CD4-positive, alpha-beta T cell (primary cell): ENCODE measurements at regions not wholly inside any gene's neighbourhood (a gene's known extent, or its start where the extent isn't known, plus 50 kb on each side); places are given as distances from the start of the nearest gene placed in this dataset.

Source experiments
- ATAC-seq: fragments of 200-7000 bp; cut with Tn5 transposase; one replicate; pipeline ENCODE4 v1.10.0; 2022; ENCODE audit warnings: mild to moderate bottlenecking; ENCODE audit not compliant: poor library complexity
- CTCF ChIA-PET: fragments of 350-600 bp; sonication (Branson Sonifier 250); formaldehyde crosslinking; loops from one replicate; lab custom pipeline; 2021; ENCODE audit warnings: antibody characterized with exemption, inconsistent platforms; lab: Charles Lee
- POLR2A ChIA-PET: fragments of 350-600 bp; sonication (Branson Sonifier 250); formaldehyde crosslinking; loops from one replicate; lab custom pipeline; 2021; ENCODE audit warnings: antibody characterized with exemption, inconsistent platforms; lab: Charles Lee
- DNase-seq, 14 experiments: peaks; one replicate each; pipeline ENCODE4 v3.0.0-alpha.2; 2013 to 2020; ENCODE audit warnings: mixed read lengths in 2 of 14
- H3K27ac ChIP-seq, 2 donors: one replicate each; pipeline versions ENCODE4 v1.5.1 to v1.7.0; 2013; ENCODE audit warnings: low read length in 2 of 2, low read depth in 1 of 2, mild to moderate bottlenecking in 1 of 2
- H3K27me3 ChIP-seq, 2 experiments: 1 replicate in 1 of 2; 2 replicates in 1 of 2; pipeline versions ENCODE4 v1.6.1 to v1.7.0; 2013; ENCODE audit warnings: low read length in 2 of 2, control low read depth in 1 of 2, mild to moderate bottlenecking in 1 of 2, moderate library complexity in 1 of 2; ENCODE audit not compliant: insufficient read depth in 2 of 2, control insufficient read depth in 1 of 2
- H3K36me3 ChIP-seq: one replicate; pipeline ENCODE4 v1.6.1; 2013; ENCODE audit warnings: low read length, control low read depth; ENCODE audit not compliant: insufficient read depth
- H3K4me1 ChIP-seq: one replicate; pipeline ENCODE4 v1.6.1; 2013; ENCODE audit warnings: low read length, control low read depth; ENCODE audit not compliant: insufficient read depth
- H3K4me3 ChIP-seq: one replicate; pipeline ENCODE4 v1.5.1; 2013; ENCODE audit warnings: mild to moderate bottlenecking, low read length, moderate library complexity
- H3K9me3 ChIP-seq, 2 experiments: 1 replicate in 1 of 2; 2 replicates in 1 of 2; pipeline versions ENCODE4 v1.6.1 to v1.7.0; 2013; ENCODE audit warnings: low read length in 2 of 2, mild to moderate bottlenecking in 2 of 2, control low read depth in 1 of 2, moderate library complexity in 1 of 2; ENCODE audit not compliant: control insufficient read depth in 1 of 2, insufficient read depth in 1 of 2
- H3K27ac Mint-ChIP-seq: one replicate; pipeline ENCODE4 v1.8.0; 2020; ENCODE audit warnings: mixed read lengths
- H3K27me3 Mint-ChIP-seq: one replicate; pipeline ENCODE4 v1.8.0; 2021; ENCODE audit warnings: mixed read lengths
- H3K36me3 Mint-ChIP-seq: one replicate; pipeline ENCODE4 v1.8.0; 2021; ENCODE audit warnings: low read depth, mixed read lengths
- H3K4me1 Mint-ChIP-seq: one replicate; pipeline ENCODE4 v1.8.0; 2021; ENCODE audit warnings: low read depth, mixed read lengths
- H3K4me3 Mint-ChIP-seq: one replicate; pipeline ENCODE4 v1.8.0; 2020; ENCODE audit warnings: mild to moderate bottlenecking, mixed read lengths
- H3K9me3 Mint-ChIP-seq: one replicate; pipeline ENCODE4 v1.8.0; 2020; ENCODE audit warnings: mixed read lengths
- intact Hi-C, 2 experiments: fragments of 100-400 bp; cut with DNase I in 1 of 2; cut with micrococcal nuclease in 1 of 2; formaldehyde crosslinking; loops; one replicate each; pipeline versions ENCODE4 v1.15.1 to v1.9.0; 2023 to 2025; cut with DNase I, micrococcal nuclease
- TF ChIP-seq, protein P1 (sequence below): fragments of 200-600 bp; IDR thresholded peaks from one replicate; pipeline ENCODE4 v1.8.0; 2022; ENCODE audit warnings: antibody characterized with exemption, mild to moderate bottlenecking

DNA sequence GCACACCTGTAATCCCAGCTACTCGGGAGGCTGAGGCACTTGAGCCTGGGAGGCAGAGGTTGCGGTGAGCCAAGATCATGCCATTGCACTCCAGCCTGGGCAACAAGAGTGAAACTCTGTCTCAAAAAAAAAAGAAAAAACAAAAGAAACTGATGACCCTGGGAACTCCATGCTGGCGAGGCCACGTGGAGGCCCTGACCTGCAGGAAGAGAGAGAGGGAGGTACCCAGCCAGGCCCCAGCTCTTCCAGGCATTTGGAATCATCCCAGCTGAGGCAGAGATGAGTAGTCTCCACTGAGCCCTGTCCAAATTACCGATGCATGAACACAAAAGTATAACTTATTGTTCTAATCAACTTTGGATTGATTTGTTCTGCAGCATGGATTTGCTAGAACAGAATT is 132.0 kb upstream of the ZBTB40 start:
- Mint-ChIP-seq H3K9me3 (no peaks in the 10 kb centered on the region), H3K36me3 (no peaks in the 10 kb centered on the region), H3K27me3 (peaks cover 20% of the 10 kb centered on the region), H3K4me1 (no peaks in the 10 kb centered on the region), H3K27ac (no peak overlapping the region), H3K4me3 (no peak overlapping the region)
- ATAC-seq (no peak), DNase-seq (no peak)
- intact Hi-C loops, result no loop called here
- Histone ChIP-seq H3K4me1 (no peaks in the 10 kb centered on the region), H3K27ac (no peak overlapping the region), H3K9me3 (peaks cover 0 to 4% of the 10 kb centered on the region in 2 experiments), H3K36me3 (no peaks in the 10 kb centered on the region), H3K4me3 (no peak overlapping the region), H3K27me3 (peaks cover 0 to 3% of the 10 kb centered on the region in 2 experiments)
- CTCF ChIA-PET, result no interaction called here
- POLR2A ChIA-PET, result no interaction called here
- TF ChIP-seq, protein P1, sequence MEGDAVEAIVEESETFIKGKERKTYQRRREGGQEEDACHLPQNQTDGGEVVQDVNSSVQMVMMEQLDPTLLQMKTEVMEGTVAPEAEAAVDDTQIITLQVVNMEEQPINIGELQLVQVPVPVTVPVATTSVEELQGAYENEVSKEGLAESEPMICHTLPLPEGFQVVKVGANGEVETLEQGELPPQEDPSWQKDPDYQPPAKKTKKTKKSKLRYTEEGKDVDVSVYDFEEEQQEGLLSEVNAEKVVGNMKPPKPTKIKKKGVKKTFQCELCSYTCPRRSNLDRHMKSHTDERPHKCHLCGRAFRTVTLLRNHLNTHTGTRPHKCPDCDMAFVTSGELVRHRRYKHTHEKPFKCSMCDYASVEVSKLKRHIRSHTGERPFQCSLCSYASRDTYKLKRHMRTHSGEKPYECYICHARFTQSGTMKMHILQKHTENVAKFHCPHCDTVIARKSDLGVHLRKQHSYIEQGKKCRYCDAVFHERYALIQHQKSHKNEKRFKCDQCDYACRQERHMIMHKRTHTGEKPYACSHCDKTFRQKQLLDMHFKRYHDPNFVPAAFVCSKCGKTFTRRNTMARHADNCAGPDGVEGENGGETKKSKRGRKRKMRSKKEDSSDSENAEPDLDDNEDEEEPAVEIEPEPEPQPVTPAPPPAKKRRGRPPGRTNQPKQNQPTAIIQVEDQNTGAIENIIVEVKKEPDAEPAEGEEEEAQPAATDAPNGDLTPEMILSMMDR, result no peak

- Mint-ChIP-seq H3K27me3 (peaks cover 17% of the 10 kb centered on the region), H3K9me3 (no peaks in the 10 kb centered on the region), H3K27ac (no peak overlapping the region), H3K4me1 (no peaks in the 10 kb centered on the region), H3K4me3 (no peak overlapping the region), H3K36me3 (no peaks in the 10 kb centered on the region)
- intact Hi-C loops, result no loop called here
- no peak overlapping the region for H3K4me3 ChIP-seq
- no peaks in the 10 kb centered on the region for H3K36me3 ChIP-seq
- no peak for ATAC-seq
- H3K9me3 ChIP-seq, result peaks cover 0 to 4% of the 10 kb centered on the region in 2 experiments
- ChIA-PET POLR2A (no interaction called here), CTCF (no interaction called here)
- peaks cover 0 to 3% of the 10 kb centered on the region in 2 experiments for H3K27me3 ChIP-seq
- TF ChIP-seq, protein P1, result no peak
- H3K27ac ChIP-seq, result no peak overlapping the region
- no peaks in the 10 kb centered on the region for H3K4me1 ChIP-seq
- DNase-seq, result no peak
Measured at GRCh38 chr1:22320587-22321344, 130.9 kb upstream of the ZBTB40 start.

GRCh38 chr1:22321917-22322316 is 129.7 kb upstream of the ZBTB40 start:
- ATAC-seq, result no peak
- CTCF ChIA-PET, result no interaction called here
- peaks cover 0 to 3% of the 10 kb centered on the region in 2 experiments for H3K27me3 ChIP-seq
- Mint-ChIP-seq H3K4me3 (no peak overlapping the region), H3K4me1 (no peaks in the 10 kb centered on the region), H3K9me3 (no peaks in the 10 kb centered on the region), H3K36me3 (no peaks in the 10 kb centered on the region), H3K27me3 (peaks cover 11% of the 10 kb centered on the region), H3K27ac (no peak overlapping the region)
- intact Hi-C loops, result no loop called here
- H3K9me3 ChIP-seq, result peaks cover 0 to 4% of the 10 kb centered on the region in 2 experiments
- H3K4me1 ChIP-seq, result no peaks in the 10 kb centered on the region
- no peak overlapping the region for H3K4me3 ChIP-seq
- TF ChIP-seq, protein P1, result no peak
- POLR2A ChIA-PET, result no interaction called here
- H3K36me3 ChIP-seq, result no peaks in the 10 kb centered on the region
- no peak for DNase-seq
- H3K27ac ChIP-seq, result no peak overlapping the region
